Hepatocyte (in vitro differentiated cells): ENCODE measurements at regions not wholly inside any gene's neighbourhood (a gene's known extent, or its start where the extent isn't known, plus 50 kb on each side); places are given as distances from the start of the nearest gene placed in this dataset.

ENCODE experiments used
- DNase-seq: peaks from one replicate; pipeline ENCODE4 v3.0.0-alpha.2; 2016; ENCODE audit warnings: low spot score
- H2AFZ ChIP-seq: fragments of 200-600 bp; sonication (generic); 2 replicates; pipeline ENCODE4 v1.6.0; 2016; ENCODE audit warnings: antibody characterized with exemption, mild to moderate bottlenecking
- H3K27ac ChIP-seq: fragments of 200-600 bp; sonication (generic); 2 replicates; pipeline ENCODE4 v1.5.1; 2016; ENCODE audit warnings: mild to moderate bottlenecking
- H3K27me3 ChIP-seq: fragments of 200-600 bp; sonication (generic); 2 replicates; pipeline ENCODE4 v1.6.1; 2016
- H3K36me3 ChIP-seq: fragments of 200-600 bp; sonication (generic); replicated peaks from 2 replicates; pipeline ENCODE4 v1.5.1; 2016; ENCODE audit warnings: low read depth; ENCODE audit not compliant: insufficient read depth
- H3K4me1 ChIP-seq: fragments of 200-600 bp; sonication (generic); 2 replicates; pipeline ENCODE4 v1.5.1; 2016; ENCODE audit warnings: mild to moderate bottlenecking, moderate library complexity; ENCODE audit not compliant: insufficient read depth
- H3K4me2 ChIP-seq: fragments of 200-600 bp; sonication (generic); 2 replicates; pipeline ENCODE4 v1.6.0; 2016
- H3K4me3 ChIP-seq: fragments of 200-600 bp; sonication (generic); 2 replicates; pipeline ENCODE4 v1.5.1; 2016; ENCODE audit warnings: mild to moderate bottlenecking
- H3K79me2 ChIP-seq: fragments of 200-600 bp; sonication (generic); 2 replicates; pipeline ENCODE4 v1.6.0; 2017; ENCODE audit warnings: mild to moderate bottlenecking
- H3K9me2 ChIP-seq: fragments of 200-600 bp; sonication (generic); replicated peaks from 2 replicates; pipeline ENCODE4 v1.6.0; 2017; ENCODE audit warnings: mild to moderate bottlenecking; ENCODE audit not compliant: insufficient read depth
- H3K9me3 ChIP-seq: fragments of 200-600 bp; sonication (generic); 2 replicates; pipeline ENCODE4 v1.5.1; 2016; ENCODE audit warnings: low read depth, mild to moderate bottlenecking
- H4K20me1 ChIP-seq: fragments of 200-600 bp; sonication (generic); 2 replicates; pipeline ENCODE4 v1.6.0; 2016; ENCODE audit warnings: mild to moderate bottlenecking; ENCODE audit not compliant: insufficient read depth, poor library complexity, severe bottlenecking
- CTCF ChIP-seq: fragments of 200-600 bp; sonication (generic); IDR thresholded peaks from 2 replicates; pipeline ENCODE4 v1.5.1; 2016; ENCODE audit warnings: antibody characterized with exemption, mild to moderate bottlenecking; ENCODE audit not compliant: poor library complexity
- EZH2 ChIP-seq: fragments of 200-600 bp; sonication (generic); IDR thresholded peaks from 2 replicates; pipeline ENCODE4 v1.6.1; 2016; ENCODE audit warnings: antibody characterized with exemption, mild to moderate bottlenecking, borderline replicate concordance
- EZH2phosphoT487 ChIP-seq: fragments of 200-600 bp; sonication (generic); IDR thresholded peaks from one replicate; pipeline ENCODE4 v1.6.1; 2018; ENCODE audit warnings: antibody characterized with exemption, mild to moderate bottlenecking, low read depth, moderate library complexity; ENCODE audit not compliant: unreplicated experiment, severe bottlenecking
- WGBS: methylation state at CpG from one replicate; pipeline ENCODE4 v1.1.6; 2016; ENCODE audit warnings: low lambda C conversion rate; ENCODE audit errors: missing lambda C conversion rate; 5-methylcytosine and 5-hydroxymethylcytosine counted together

GRCh38 chr20:50421356-50422340, 88.5 kb upstream of the PTPN1 start:
- H3K27me3 ChIP-seq = no peaks in the 10 kb centered on the region
- H3K4me1 ChIP-seq = peaks cover 21% of the 10 kb centered on the region
- no peak overlapping the region for H3K4me3 ChIP-seq
- 71% methylated on average over 6 of the region's 6 CpGs for WGBS
- no peaks in the 10 kb centered on the region for H3K36me3 ChIP-seq
- no peaks in the 10 kb centered on the region for H3K9me3 ChIP-seq
- no peak overlapping the region for H2AFZ ChIP-seq
- TF ChIP-seq CTCF (no peak), EZH2 (no peak), EZH2phosphoT487 (no peak)
- H3K27ac ChIP-seq = peak overlapping the region; percentile 93
- no peak overlapping the region for H3K4me2 ChIP-seq
- no peaks in the 10 kb centered on the region for H3K79me2 ChIP-seq
- no peaks in the 10 kb centered on the region for H4K20me1 ChIP-seq
- DNase-seq = no peak
- no peaks in the 10 kb centered on the region for H3K9me2 ChIP-seq

- Histone ChIP-seq H4K20me1 (no peaks in the 10 kb centered on the region), H3K9me3 (no peaks in the 10 kb centered on the region), H3K27me3 (no peaks in the 10 kb centered on the region), H3K27ac (peak overlapping the region; percentile 95), H3K4me1 (peaks cover 32% of the 10 kb centered on the region), H3K36me3 (no peaks in the 10 kb centered on the region), H3K4me3 (no peak overlapping the region), H2AFZ (no peak overlapping the region), H3K79me2 (no peaks in the 10 kb centered on the region), H3K4me2 (peak overlapping the region; percentile 20), H3K9me2 (no peaks in the 10 kb centered on the region)
- DNase-seq = no peak
- 78% methylated on average over 6 of the region's 6 CpGs for WGBS
- TF ChIP-seq CTCF (no peak), EZH2 (no peak), EZH2phosphoT487 (no peak)
These were observed 86.4 kb upstream of the PTPN1 start for GRCh38 chr20:50423758-50424157.

- Histone ChIP-seq H3K4me3 (no peak overlapping the region), H4K20me1 (no peaks in the 10 kb centered on the region), H3K36me3 (no peaks in the 10 kb centered on the region), H3K79me2 (no peaks in the 10 kb centered on the region), H3K4me2 (no peak overlapping the region), H3K27me3 (no peaks in the 10 kb centered on the region), H3K9me2 (no peaks in the 10 kb centered on the region), H3K27ac (no peak overlapping the region), H3K4me1 (peaks cover 32% of the 10 kb centered on the region), H3K9me3 (no peaks in the 10 kb centered on the region), H2AFZ (no peak overlapping the region)
- no peak for DNase-seq
- WGBS = 47% methylated on average over 3 of the region's 3 CpGs
- no peak for TF ChIP-seq CTCF
- TF ChIP-seq EZH2 = no peak
- no peak for TF ChIP-seq EZH2phosphoT487
These were observed 85.1 kb upstream of the PTPN1 start for GRCh38 chr20:50425076-50425475.
